GM12873 (cell line): ENCODE measurements at regions not wholly inside any gene's neighbourhood (a gene's known extent, or its start where the extent isn't known, plus 50 kb on each side); places are given as distances from the start of the nearest gene placed in this dataset.

ENCODE experiments used
- CTCF ChIP-seq: IDR thresholded peaks from 2 replicates; pipeline ENCODE4 v1.5.1; 2012; ENCODE audit warnings: low read depth, mild to moderate bottlenecking, moderate library complexity, low read length, control low read depth; ENCODE audit not compliant: insufficient read depth; ENCODE audit errors: missing control alignments

DNA sequence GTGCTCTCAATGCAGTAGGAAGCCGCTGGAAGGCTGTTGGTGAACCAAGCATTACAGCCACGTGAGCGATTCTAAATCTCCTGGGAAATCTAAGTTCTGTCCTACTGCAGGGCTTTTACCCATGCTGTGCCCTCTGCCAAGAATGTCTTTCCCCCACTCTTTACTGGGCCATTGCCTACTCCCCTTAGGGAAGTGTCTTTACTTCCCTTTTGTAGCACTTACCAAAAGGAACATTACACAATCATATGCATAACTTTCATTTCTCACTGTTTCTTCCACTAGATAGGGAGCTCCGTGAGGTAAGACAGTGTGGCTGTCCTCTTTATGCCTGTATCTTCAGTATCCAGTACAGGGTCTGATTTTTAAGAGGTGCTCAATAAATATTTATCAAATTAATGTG is 241.7 kb upstream of the NR4A3 start:
- TF ChIP-seq CTCF, result no peak

DNA sequence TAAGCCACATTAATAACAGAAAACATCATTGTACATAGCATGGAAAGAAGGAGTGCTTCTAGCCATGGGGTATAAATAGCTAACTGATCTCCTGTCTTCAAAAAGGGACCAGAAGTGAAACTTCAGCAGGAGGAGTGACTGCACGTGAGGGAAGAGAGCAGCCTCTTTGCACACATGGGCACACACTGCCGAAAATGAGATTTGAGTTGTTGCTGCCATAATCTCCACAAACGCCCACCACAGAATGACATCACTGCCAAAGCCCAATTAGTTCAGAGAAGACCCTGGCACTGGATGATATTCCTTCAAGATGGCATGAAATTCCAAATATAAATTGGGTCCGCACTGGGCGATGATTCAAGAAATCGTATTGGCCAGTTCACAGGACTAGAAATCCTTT is 238.9 kb upstream of the NR4A3 start:
- no peak for TF ChIP-seq CTCF

DNA sequence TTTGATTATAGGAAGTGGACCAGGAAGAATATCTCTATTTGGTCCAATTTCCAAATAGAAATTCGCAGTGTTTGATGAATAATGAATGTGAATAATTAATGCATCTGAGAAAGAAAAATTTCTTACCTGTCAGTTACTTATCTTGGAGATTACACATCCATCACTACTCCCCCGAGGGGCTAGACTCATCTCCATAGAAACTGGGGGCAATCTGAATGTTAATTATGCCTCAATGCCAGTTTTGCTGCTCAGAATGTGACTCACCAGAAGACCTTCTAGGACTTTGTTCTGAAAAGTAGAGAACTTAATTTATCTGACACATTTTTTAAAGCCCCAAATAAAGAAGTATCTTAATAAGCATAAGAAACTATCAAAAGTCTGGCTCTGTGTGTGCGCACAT is 233.4 kb upstream of the NR4A3 start:
- TF ChIP-seq CTCF, result no peak

DNA sequence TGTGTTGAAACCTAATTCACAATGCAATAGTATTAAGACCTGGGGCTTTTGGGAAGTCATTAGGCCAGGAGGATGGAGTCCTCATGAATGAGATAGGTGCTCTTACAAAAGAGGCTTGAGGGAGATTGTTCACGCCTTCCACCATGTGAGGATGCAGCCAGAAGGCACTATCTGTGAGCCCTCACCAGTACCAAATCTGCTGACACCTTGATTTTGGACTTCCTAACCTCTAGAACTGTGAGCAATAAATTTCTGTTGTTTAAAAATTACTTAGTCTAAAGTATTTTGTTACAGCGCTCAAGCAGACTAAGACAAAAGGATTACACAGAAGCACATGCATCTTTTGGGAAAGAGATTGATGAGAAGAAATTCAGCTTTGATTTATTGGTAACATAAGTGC is 232.9 kb upstream of the NR4A3 start:
- no peak for TF ChIP-seq CTCF

- no peak for TF ChIP-seq CTCF
Measured at GRCh38 chr9:99590410-99590809, 231.3 kb upstream of the NR4A3 start.

DNA sequence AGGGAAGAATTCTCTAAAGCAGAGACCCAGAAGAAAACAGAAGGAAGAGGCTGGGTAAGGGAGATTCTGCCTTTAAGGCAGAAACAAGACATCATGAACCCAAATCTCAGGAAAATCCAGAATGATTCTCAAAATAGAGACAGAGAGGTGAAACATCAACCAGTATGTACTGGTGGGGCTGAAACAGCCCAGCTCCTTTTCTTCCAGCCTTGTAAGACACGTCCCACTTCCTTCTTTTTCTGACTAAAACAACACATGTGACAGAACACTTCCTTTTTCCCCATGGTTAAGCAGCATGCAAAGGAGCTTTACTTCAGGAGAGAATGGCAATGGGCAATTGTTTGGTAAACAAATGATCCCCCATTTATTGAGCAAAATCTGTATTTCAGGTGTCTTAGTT is 230.8 kb upstream of the NR4A3 start:
- no peak for TF ChIP-seq CTCF

- no peak for TF ChIP-seq CTCF
Measured at GRCh38 chr9:99591770-99592169, 229.9 kb upstream of the NR4A3 start.
